A549 (cell line): ENCODE measurements at regions not wholly inside any gene's neighbourhood (a gene's known extent, or its start where the extent isn't known, plus 50 kb on each side); places are given as distances from the start of the nearest gene placed in this dataset.
"Not testable (repeated sequence)": the region's sequence is repeated elsewhere in the genome, so short reads cannot be mapped to it uniquely, and the experiment has no call there.

Experiments
- ATAC-seq, 2 experiments: fragments of 200-7000 bp in 1 of 2; fragments of >200 bp in 1 of 2; cut with Nextera tagmentation in 1 of 2; cut with Tn5 transposase in 1 of 2; 3 replicates each; pipeline versions ENCODE4 v1.8.0 to v1.9.1; 2018 to 2020; ENCODE audit warnings: mild to moderate bottlenecking in 1 of 2, moderate library complexity in 1 of 2
- CTCF ChIA-PET: fragments of 300-600 bp; sonication (Branson Sonifier 250); formaldehyde crosslinking; extraction: SDS; loops from one replicate; lab custom pipeline; 2021; ENCODE audit warnings: antibody characterized with exemption, inconsistent platforms; lab: Yijun Ruan, JAX
- POLR2A ChIA-PET: fragments of 350-600 bp; formaldehyde crosslinking; extraction: SDS; loops from one replicate; lab custom pipeline; 2021; ENCODE audit warnings: antibody characterized with exemption, inconsistent platforms; lab: Yijun Ruan, JAX
- DNase-seq, 2 experiments: peaks; one replicate each; pipeline versions ENCODE4 v3.0.0 to v3.0.0-alpha.2; 2011 to 2016; ENCODE audit warnings: low read depth in 1 of 2, low spot score in 1 of 2
- FAIRE-seq: peaks from 2 replicates; lab custom pipeline; 2011; peaks lifted over from hg19 to GRCh38; lab: Jason Lieb, UNC
- H3K27ac ChIP-seq, 2 experiments: fragments of >200 bp; sonication (Bioruptor Twin); formaldehyde crosslinking; 3 replicates each; pipeline ENCODE4 v1.5.1; 2016 to 2017
- H3K4me1 ChIP-seq: fragments of >200 bp; sonication (Bioruptor Twin); formaldehyde crosslinking; 3 replicates; pipeline ENCODE4 v1.6.1; 2016
- H3K4me2 ChIP-seq: fragments of >200 bp; sonication (Bioruptor Twin); formaldehyde crosslinking; 3 replicates; pipeline ENCODE4 v1.6.1; 2016
- H3K4me3 ChIP-seq: fragments of >200 bp; sonication (Bioruptor Twin); formaldehyde crosslinking; 3 replicates; pipeline ENCODE4 v1.5.1; 2016
- H3K9me3 ChIP-seq: fragments of >200 bp; sonication (Bioruptor Twin); formaldehyde crosslinking; 3 replicates; pipeline ENCODE4 v1.6.1; 2016
- CBX8 ChIP-seq: fragments of 200-600 bp; sonication (generic); IDR thresholded peaks from 2 replicates; pipeline ENCODE4 v1.6.1; 2016
- CEBPB ChIP-seq, 2 experiments: fragments of >200 bp in 1 of 2; sonication (Bioruptor Twin) in 1 of 2; formaldehyde crosslinking in 1 of 2; IDR thresholded peaks; 2 replicates each; pipeline ENCODE4 v1.6.1; 2012 to 2016
- FOSB ChIP-seq: fragments of 250-450 bp; sonication (Bioruptor Pico); IDR thresholded peaks from 2 replicates; pipeline ENCODE4 v1.5.0; 2020; ENCODE audit warnings: mild to moderate bottlenecking, moderate library complexity
- FOXS1 ChIP-seq: fragments of 250-450 bp; sonication (Bioruptor Pico); IDR thresholded peaks from 2 replicates; pipeline ENCODE4 v1.5.0; 2020; ENCODE audit warnings: mild to moderate bottlenecking, moderate library complexity
- HMGXB4 ChIP-seq: fragments of 250-450 bp; sonication (Bioruptor Pico); IDR thresholded peaks from 2 replicates; pipeline ENCODE4 v1.5.0; 2021; ENCODE audit warnings: mild to moderate bottlenecking, moderate library complexity, borderline replicate concordance
- HOXA7 ChIP-seq: fragments of 250-450 bp; sonication (Bioruptor Pico); IDR thresholded peaks from 2 replicates; pipeline ENCODE4 v1.5.0; 2020; ENCODE audit warnings: mild to moderate bottlenecking, moderate library complexity
- HOXB5 ChIP-seq: fragments of 250-450 bp; sonication (Bioruptor Pico); IDR thresholded peaks from 2 replicates; pipeline ENCODE4 v1.5.0; 2020; ENCODE audit warnings: mild to moderate bottlenecking, moderate library complexity
- KDM1A ChIP-seq: fragments of 200-600 bp; sonication (generic); IDR thresholded peaks from 2 replicates; pipeline ENCODE4 v1.6.1; 2016; ENCODE audit warnings: low read depth, mild to moderate bottlenecking
- MYC ChIP-seq: IDR thresholded peaks from 2 replicates; pipeline ENCODE4 v1.6.1; 2012; ENCODE audit warnings: mild to moderate bottlenecking, inconsistent platforms, low read length, improper control_type of control experiment, borderline replicate concordance
- NFE2L2 ChIP-seq: fragments of 150-350 bp; conservative IDR thresholded peaks from 2 replicates; pipeline ENCODE4 v1.6.1; 2014; ENCODE audit warnings: low read length
- NR3C1 ChIP-seq: fragments of >200 bp; sonication (Bioruptor Twin); formaldehyde crosslinking; IDR thresholded peaks from 3 replicates; pipeline ENCODE4 v1.6.1; 2017
- POLR2AphosphoS2 ChIP-seq: conservative IDR thresholded peaks from 2 replicates; pipeline ENCODE4 v1.6.1; 2012; ENCODE audit warnings: low read length, improper control_type of control experiment, inconsistent platforms
- REST ChIP-seq: fragments of 200-600 bp; sonication (generic); IDR thresholded peaks from 2 replicates; pipeline ENCODE4 v1.6.1; 2016; ENCODE audit warnings: antibody characterized with exemption, mild to moderate bottlenecking, moderate library complexity
- RNF2 ChIP-seq: fragments of 200-600 bp; sonication (generic); IDR thresholded peaks from 2 replicates; pipeline ENCODE4 v1.6.1; 2016; ENCODE audit warnings: low read depth, mild to moderate bottlenecking, antibody characterized with exemption, moderate library complexity, borderline replicate concordance
- SMC3 ChIP-seq: fragments of >200 bp; sonication (Bioruptor Twin); formaldehyde crosslinking; IDR thresholded peaks from 3 replicates; pipeline ENCODE4 v1.6.1; 2018; ENCODE audit warnings: inconsistent platforms
- SREBF2 ChIP-seq: fragments of 450-650 bp; IDR thresholded peaks from 2 replicates; pipeline ENCODE4 v1.6.1; 2014; ENCODE audit warnings: mild to moderate bottlenecking, moderate library complexity
- TFCP2L1 ChIP-seq: fragments of 250-450 bp; sonication (Bioruptor Pico); IDR thresholded peaks from 2 replicates; pipeline ENCODE4 v1.5.0; 2021; ENCODE audit warnings: mild to moderate bottlenecking
- TP53 ChIP-seq: fragments of 250-450 bp; sonication (Bioruptor Pico); IDR thresholded peaks from 2 replicates; pipeline ENCODE4 v1.5.0; 2021; ENCODE audit warnings: mild to moderate bottlenecking, moderate library complexity
- WGBS: methylation state at CpG from one replicate; pipeline ENCODE4 v1.1.6; 2017; ENCODE audit errors: missing lambda C conversion rate; 5-methylcytosine and 5-hydroxymethylcytosine counted together
- TF ChIP-seq, protein P1 (sequence below): fragments of >200 bp; sonication (Bioruptor Twin); formaldehyde crosslinking; IDR thresholded peaks from 2 replicates; pipeline ENCODE4 v1.6.1; 2016
- TF ChIP-seq, protein P2 (sequence below): fragments of >200 bp; sonication (Bioruptor Twin); formaldehyde crosslinking; IDR thresholded peaks from 3 replicates; pipeline ENCODE4 v1.5.1; 2016

- TF ChIP-seq HOXB5 (CRISPR knock-in tag) (no peak), FOSB (no peak), HOXA7 (CRISPR knock-in tag) (no peak), KDM1A (no peak), TFCP2L1 (CRISPR knock-in tag) (no peak)
Measured at GRCh38 chr14:55789406-55789805, 209.4 kb downstream of the KTN1 start (continued).

GRCh38 chr14:55794655-55795595 lies 214.9 kb downstream of the KTN1 start:
- ATAC-seq (peak in 1 of 2 experiments; percentile 53; a peak in 3 of 6 replicates), DNase-seq (peak in 1 of 2 experiments; percentile 52), FAIRE-seq (no peak)
- Histone ChIP-seq H3K4me2 (peak overlapping the region; percentile 42), H3K27ac (no peak overlapping the region), H3K4me3 (no peak overlapping the region), H3K9me3 (no peaks in the 10 kb centered on the region), H3K4me1 (peaks cover 27% of the 10 kb centered on the region)
- 55% methylated on average over 6 of the region's 6 CpGs for WGBS
- ChIA-PET POLR2A (no interaction called here), CTCF (interaction anchor here (1.3 to 1.6 kb wide), 4 partner anchors 8 to 50 kb away, joined by 3 to 5 read pairs (median 4); no protein-coding TSS in a partner anchor)
- TF ChIP-seq CEBPB (IDR thresholded peaks at IDR 0.05), result no peak
- no peak for TF ChIP-seq FOSB
- no peak for TF ChIP-seq HOXB5 (CRISPR knock-in tag)
- TF ChIP-seq CBX8, result no peak
- TF ChIP-seq, protein P1, sequence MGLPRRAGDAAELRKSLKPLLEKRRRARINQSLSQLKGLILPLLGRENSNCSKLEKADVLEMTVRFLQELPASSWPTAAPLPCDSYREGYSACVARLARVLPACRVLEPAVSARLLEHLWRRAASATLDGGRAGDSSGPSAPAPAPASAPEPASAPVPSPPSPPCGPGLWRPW, result no peak

DNA sequence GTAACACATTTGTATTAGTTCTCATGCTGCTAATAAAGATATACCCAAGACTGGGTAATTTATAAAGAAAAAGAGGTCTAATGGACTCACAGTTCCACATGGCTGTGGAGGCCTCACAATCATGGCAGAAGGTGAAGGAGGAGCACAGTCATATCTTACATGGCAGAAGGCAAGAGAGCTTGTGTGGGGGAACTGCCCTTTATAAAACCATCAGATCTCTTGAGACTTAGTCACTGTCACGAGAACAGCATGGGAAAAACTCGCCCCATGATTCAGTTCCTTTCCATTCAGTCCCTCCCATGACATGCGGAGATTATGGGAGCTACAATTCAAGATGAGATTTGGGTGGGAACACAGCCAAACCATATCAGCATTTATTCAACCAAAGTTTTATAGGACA lies 216.5 kb downstream of the KTN1 start:
- H3K9me3 ChIP-seq, CTCF ChIA-PET, DNase-seq, H3K27ac ChIP-seq, ATAC-seq, FAIRE-seq, H3K4me2 ChIP-seq, H3K4me3 ChIP-seq, POLR2A ChIA-PET: not testable (repeated sequence)
- 71% methylated on average over 3 of the region's 3 CpGs for WGBS
- H3K4me1 ChIP-seq, result peaks cover 23% of the 10 kb centered on the region

DNA sequence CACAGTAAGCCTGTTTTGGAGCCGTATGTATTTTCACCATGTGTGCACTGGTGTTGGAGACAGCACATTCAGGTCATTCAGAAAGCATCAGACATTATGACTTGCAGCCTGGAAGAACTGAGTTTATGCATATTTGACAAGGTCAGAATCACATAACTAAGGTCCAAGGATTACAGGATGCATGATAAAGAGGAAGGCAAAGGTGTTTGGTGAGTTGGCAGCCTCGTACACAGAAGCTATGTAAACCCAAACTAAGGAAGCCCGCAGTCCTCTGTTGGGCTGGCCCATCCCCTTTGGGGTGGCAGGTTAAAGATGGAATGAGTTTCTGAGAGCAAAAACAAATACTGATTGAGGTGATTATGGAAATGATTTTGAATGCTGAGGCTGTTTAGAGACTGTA lies 218.4 kb downstream of the KTN1 start:
- Histone ChIP-seq H3K4me3 (no peak overlapping the region), H3K4me2 (no peak overlapping the region), H3K9me3 (peaks cover 10% of the 10 kb centered on the region; the same call in 1 of the 3 replicates), H3K4me1 (peaks cover 32% of the 10 kb centered on the region), H3K27ac (no peak overlapping the region)
- CTCF ChIA-PET, result no interaction called here
- WGBS, result 90% methylated on average over 3 of the region's 3 CpGs
- TF ChIP-seq HMGXB4 (CRISPR knock-in tag) (no peak), NFE2L2 (no peak), HOXA7 (CRISPR knock-in tag) (no peak), TP53 (no peak), FOXS1 (CRISPR knock-in tag) (no peak), FOSB (no peak), SMC3 (no peak), NR3C1 (no peak), RNF2 (no peak), SREBF2 (no peak), POLR2AphosphoS2 (no peak), MYC (no peak), CBX8 (no peak), REST (no peak)
- TF ChIP-seq, protein P2, sequence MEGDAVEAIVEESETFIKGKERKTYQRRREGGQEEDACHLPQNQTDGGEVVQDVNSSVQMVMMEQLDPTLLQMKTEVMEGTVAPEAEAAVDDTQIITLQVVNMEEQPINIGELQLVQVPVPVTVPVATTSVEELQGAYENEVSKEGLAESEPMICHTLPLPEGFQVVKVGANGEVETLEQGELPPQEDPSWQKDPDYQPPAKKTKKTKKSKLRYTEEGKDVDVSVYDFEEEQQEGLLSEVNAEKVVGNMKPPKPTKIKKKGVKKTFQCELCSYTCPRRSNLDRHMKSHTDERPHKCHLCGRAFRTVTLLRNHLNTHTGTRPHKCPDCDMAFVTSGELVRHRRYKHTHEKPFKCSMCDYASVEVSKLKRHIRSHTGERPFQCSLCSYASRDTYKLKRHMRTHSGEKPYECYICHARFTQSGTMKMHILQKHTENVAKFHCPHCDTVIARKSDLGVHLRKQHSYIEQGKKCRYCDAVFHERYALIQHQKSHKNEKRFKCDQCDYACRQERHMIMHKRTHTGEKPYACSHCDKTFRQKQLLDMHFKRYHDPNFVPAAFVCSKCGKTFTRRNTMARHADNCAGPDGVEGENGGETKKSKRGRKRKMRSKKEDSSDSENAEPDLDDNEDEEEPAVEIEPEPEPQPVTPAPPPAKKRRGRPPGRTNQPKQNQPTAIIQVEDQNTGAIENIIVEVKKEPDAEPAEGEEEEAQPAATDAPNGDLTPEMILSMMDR, result no peak
- POLR2A ChIA-PET, result no interaction called here
- DNase-seq (no peak), ATAC-seq (no peak), FAIRE-seq (no peak)
